ENCODE measurements at regions not wholly inside any gene's neighbourhood (a gene's known extent, or its start where the extent isn't known, plus 50 kb on each side); places are given as distances from the start of the nearest gene placed in this dataset.

DNA sequence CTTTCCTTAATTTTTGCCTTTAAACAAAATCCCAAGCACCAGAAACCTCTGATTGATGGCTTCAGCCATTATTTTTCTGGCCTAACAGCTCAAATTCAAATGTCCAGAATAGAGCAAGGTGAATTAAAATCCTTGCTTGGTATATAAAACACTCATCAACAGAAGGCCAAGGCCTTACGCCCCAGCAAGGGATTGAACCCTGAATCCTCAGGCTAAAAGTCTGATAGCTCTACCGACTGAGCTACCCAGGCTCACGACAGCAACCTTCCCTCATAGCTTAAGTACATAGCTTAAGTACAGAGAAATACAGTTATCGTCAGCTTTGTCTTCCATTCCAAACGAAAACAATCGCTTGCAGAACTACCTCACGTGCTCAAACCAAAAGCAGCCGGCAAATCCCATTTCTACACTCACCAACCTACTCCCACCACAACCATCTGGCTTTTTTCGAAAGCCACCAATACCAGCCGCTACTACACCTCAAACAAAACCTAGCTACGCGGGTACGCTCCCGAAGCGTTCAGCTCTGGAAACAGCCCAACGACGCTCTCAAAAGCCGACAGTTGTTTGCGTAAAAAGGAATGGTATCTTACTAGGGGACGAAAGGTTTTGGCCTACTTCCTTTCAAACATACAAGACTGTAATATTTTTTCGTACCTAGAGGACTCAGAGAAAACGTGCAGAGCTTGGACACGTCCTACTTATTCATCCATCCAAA lies 167.5 kb downstream of the GPX5 start:
- TF ChIP-seq, protein P1, sequence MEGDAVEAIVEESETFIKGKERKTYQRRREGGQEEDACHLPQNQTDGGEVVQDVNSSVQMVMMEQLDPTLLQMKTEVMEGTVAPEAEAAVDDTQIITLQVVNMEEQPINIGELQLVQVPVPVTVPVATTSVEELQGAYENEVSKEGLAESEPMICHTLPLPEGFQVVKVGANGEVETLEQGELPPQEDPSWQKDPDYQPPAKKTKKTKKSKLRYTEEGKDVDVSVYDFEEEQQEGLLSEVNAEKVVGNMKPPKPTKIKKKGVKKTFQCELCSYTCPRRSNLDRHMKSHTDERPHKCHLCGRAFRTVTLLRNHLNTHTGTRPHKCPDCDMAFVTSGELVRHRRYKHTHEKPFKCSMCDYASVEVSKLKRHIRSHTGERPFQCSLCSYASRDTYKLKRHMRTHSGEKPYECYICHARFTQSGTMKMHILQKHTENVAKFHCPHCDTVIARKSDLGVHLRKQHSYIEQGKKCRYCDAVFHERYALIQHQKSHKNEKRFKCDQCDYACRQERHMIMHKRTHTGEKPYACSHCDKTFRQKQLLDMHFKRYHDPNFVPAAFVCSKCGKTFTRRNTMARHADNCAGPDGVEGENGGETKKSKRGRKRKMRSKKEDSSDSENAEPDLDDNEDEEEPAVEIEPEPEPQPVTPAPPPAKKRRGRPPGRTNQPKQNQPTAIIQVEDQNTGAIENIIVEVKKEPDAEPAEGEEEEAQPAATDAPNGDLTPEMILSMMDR (IDR thresholded peaks at IDR 0.05), result no peak
- TF ChIP-seq POLR2A (IDR thresholded peaks at IDR 0.05), result no peak

All from adrenal gland (tissue), 5 donors.